Stimulated activated CD4-positive, alpha-beta T cell treated with anti-CD3 and anti-CD28 coated beads, Interleukin-2, amount 100 ng/mL, for 4 hours (primary cell): ENCODE measurements at regions not wholly inside any gene's neighbourhood (a gene's known extent, or its start where the extent isn't known, plus 50 kb on each side); places are given as distances from the start of the nearest gene placed in this dataset.
"Not testable (repeated sequence)": the region's sequence is repeated elsewhere in the genome, so short reads cannot be mapped to it uniquely, and the experiment has no call there.

Source experiments
- DNase-seq: peaks from one replicate; pipeline ENCODE4 v3.0.0-alpha.2; 2020; ENCODE audit warnings: low read depth

DNA sequence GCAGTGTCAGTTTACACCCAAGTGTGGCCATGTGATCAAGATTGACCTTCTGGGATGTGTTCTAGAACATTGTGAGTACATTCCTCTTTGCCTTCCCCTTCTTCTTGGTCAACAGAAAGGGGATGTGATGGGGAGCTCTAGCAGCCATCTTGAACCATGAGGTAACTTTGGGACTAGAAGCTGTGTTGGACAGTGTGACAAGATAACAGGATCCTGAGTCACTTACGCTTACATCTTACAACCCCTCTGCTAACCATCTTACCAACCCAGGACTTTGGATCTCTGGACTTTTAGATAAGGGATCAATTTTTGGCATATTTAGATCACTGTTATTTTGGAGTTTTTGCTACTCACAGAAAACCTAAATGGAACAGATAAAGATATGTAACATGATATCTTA lies 625.6 kb downstream of the BCOR start:
- DNase-seq: no peak

DNA sequence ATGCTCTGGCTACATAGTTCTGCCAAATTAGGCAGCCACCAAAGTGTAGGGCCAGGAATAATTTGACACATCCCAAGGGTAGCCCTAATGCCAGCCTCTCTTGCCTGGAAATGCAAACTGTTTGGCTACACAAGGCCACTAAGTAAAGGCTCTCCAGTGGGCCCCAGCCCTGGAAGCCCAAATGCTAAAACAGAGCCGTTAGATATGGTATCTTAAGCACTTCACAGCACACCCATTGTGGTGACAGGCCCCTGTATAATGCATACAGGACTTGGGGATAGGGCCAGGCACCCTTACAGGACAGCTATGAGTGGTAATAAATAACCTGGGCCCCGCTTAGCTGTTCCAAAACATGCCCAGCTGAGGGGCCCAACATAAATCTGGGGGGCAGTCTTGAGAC lies 623.9 kb downstream of the BCOR start:
- no peak for DNase-seq

GRCh38 chrX:39475372-39475771 lies 622.4 kb downstream of the BCOR start:
- no peak for DNase-seq

- no peak for DNase-seq
Observed at GRCh38 chrX:39476604-39477021, 621.1 kb downstream of the BCOR start.

DNA sequence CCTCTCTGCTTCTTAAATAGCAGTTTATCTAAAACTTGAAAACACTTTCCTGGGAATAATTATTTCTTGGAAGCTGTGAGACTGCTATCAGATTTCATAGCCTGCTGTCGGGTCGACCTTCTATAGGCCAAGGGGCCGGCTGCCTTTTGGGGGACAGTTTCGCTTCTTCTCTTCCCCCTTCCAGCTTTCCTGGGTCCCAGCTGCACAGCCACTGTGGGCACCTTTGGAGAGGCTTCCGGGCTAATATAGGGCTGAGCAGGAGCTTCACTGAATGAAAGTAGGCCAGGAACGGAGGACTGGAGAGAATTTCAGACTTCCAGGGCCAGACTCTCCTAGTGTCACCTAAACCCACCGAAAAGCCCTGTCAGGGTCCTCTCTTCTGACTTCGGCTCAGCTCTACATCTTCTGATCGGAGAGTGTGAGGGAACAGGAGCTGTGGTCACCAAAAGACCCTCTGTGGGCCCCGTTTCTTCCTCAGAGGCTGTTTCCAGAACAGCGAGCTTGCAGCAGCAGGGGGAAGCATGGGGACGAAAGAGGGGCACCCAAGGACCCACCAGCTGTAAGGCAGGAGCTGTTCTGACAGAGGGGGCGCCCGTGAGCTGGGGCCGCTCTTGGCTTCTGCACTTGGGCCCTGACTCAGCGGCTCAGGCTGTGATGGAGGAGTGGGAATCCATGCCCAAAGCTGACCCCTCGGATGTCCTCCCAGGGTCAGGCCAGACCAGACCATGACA lies 620.6 kb downstream of the BCOR start:
- DNase-seq: no peak

DNA sequence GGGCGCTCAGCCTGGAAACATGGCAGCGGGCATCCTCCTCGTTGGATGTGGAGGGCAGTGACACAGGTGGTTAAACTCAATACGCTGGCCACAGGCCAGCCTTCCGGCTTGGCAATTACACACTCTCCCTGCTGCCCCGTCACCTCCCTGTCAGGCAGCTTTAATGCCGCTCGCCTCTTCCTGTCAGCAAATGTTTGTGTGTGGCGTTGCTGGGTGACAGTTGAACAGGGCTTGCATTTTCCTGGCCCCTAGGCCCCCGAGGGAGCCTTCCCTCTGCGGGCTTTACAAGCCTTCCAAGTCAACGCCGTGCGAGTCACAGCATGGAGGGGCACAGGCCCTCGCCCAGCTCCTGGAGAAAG lies 620.0 kb downstream of the BCOR start:
- no peak for DNase-seq

DNA sequence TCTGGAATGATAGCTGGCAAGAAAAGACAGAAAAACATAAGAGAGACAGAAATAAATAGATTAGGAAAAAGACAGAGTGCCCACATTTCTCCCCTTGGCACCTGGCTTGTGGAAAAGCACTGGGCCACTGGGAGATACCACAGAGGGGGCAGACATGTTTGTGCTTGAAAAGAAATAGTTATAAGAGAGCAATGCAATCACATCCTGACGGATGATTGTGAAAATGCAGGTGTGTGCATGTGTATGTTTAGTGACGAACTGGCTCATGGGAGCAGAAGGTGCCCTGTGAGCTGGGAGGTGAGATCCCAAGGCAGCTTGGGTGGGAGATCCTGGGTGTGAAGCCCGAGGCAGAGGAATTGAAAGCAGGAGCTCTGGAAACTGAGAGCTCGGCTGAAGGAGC lies 617.9 kb downstream of the BCOR start:
- no peak for DNase-seq

GRCh38 chrX:39480963-39481362 lies 616.8 kb downstream of the BCOR start:
- DNase-seq: no peak

- no peak for DNase-seq
Observed at GRCh38 chrX:39481621-39482020, 616.1 kb downstream of the BCOR start.

DNA sequence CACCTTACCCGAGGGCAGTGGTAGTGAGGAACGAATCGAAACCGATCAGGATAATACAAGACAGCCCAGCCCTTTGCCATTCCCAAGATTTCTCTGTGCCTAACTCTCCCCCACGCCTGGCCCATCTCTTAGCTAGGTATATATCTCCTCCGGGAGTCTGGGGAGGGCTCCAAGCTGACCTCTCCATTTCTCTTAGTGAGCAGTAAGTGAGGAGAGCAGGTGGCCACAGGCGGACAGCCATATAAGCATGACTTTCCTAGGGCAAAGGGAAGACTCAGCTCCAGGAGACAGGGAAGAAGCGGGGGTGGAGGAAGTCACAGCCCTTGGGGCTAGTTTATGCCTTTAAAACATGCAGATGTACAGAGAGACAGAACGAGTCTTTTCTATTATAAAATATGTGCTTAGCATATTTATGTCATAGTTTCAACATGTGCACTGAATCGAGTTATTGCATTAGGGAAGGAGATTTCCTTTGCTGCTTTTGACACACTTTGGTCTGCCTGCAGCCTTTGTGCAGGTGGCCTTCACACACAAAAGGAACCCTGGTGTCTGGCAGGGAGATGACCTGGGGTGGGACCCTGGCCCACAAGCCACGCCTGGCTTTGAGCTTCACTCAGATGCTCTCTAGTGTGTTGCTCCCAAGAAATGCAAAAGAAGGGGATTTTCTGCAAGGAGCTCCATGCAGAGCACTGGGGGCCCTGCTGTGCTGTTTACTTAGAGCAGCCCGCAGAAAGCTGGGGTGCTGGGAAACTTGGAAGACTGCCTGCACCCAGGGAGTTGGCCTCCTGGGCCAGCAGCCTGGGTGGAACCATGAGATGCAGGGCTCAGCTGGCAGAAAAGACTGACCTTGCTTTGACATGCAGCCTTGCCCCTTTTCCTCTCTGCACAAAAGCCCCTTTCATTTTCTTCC lies 613.3 kb downstream of the BCOR start:
- no peak for DNase-seq

DNA sequence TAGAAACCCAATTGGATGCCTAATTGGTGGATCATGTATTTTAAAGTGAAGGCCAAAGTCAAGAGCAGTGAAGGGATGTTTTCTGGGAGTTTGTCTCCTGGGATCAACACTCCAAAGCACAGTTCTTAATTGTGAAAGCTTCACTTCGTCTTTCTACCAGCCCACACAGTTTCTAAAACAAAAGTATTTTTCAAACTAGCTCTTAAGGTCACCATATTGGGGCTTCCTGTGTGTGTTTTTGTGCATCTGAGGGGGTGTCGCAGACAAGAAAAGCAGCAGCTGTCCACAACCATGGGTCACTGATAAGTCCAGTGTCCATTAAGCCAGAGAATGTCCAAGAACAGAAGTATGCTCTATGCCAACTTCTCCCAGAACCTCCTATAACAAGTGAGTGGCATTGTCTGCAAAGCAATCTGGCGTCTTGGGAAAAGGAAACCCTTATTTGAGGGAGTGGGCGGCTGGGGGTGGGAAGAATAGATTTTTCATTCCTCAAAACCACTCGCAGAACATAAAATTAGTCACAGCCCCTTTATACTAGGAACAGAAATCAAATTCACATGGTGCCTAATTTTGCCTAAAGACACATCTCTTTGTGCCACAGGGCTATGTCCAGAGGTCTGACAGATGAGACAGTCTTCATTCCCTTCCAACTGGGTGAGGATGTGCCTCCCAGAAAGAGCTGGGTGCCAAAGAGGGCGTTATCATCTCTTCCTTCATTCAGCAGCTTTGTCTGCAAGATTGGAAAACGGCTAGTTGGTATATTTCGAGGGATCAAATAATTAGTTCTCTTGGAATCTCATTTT lies 610.4 kb downstream of the BCOR start:
- no peak for DNase-seq

GRCh38 chrX:39487969-39488330 lies 609.8 kb downstream of the BCOR start:
- DNase-seq: no peak

GRCh38 chrX:39491548-39492297 lies 606.0 kb downstream of the BCOR start:
- DNase-seq: peak; percentile 61

GRCh38 chrX:39492497-39493162 lies 605.1 kb downstream of the BCOR start:
- no peak for DNase-seq

DNA sequence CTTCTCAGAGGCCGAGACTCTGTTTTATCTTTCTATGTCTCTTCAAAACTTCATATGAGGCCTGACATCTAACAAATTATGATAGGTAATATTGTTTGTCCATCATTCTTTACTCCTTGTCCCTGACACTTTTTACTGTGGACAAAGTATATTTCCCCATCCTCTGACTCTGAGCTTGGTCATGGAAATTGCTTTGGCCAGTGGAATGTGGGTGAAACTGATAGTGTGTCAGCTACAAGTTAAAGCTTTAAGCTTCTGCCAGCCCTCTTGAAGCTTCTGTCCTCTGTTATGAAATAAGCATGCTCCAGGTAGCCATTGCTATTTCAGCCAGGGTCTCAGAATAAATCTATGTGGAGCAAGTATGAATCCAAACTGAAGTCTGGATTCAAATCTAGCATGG lies 604.6 kb downstream of the BCOR start:
- DNase-seq: no peak

DNA sequence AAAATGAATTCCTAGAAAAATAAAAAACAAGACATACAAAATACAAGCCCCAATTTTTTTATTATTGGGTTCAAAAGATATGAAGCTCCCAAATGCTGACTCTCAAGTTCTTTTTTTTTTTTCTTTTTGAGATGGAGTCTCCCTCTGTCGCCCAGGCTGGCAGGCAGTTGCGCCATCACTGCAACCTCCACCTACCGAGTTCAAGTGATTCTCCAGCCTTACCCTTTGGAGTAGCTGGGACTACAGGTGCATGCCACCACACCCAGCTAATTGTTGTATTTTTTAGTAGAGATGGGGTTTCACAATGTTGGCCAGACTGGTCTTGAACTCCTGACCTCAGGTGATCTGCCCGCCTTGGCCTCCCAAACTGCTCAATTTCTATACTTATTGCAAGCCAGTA lies 600.6 kb downstream of the BCOR start:
- DNase-seq: not testable (repeated sequence)

DNA sequence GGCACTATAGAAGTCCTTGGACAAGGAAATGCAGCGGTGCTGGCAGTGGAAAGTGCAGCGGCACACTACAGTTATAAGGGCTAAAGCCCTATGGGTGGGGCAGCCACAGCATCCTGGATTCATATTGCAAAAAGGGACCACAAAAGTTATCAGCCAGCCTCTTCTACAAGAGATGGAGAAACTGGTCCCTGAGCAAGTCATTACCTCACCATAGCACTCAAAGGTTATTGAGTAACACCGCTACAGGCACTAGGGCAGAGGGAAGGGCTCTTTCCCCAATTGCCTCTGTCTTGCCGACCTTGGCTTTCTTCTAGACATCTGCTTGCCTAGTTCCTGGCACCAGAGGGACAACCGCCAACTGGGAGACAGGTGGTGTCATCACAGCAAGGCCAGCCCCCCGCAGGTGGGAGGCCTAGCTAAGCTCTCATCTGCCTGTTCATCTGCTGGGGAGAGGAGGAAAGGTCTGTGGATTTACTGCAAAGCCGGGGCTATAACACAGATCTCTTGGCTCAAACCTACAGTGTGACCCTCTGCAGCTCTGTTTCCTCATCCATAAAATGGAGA lies 600.0 kb downstream of the BCOR start:
- DNase-seq: no peak

- DNase-seq: no peak
Observed at GRCh38 chrX:39499996-39500395, 597.8 kb downstream of the BCOR start.

DNA sequence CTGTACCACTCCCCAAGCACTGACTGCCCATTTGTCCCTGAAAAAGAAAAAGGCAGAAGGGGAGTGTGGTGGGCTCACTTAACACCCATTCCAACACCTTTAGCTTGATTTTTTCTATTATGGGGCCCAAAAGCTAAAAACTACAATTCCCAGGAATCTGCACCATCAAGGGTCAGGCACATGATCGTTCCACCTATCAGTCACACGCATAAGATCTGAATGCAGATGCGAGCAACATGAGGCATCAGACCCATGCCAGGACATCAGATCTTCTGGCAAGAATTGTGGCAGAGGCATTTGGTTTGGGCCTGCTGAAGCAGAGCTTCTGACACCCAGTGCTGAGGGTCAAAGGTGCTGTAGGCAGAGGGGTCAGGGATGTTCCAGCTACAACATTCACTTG lies 595.9 kb downstream of the BCOR start:
- DNase-seq: no peak

- DNase-seq: no peak
Observed at GRCh38 chrX:39502486-39502885, 595.3 kb downstream of the BCOR start.

GRCh38 chrX:39504227-39504626 lies 593.5 kb downstream of the BCOR start:
- DNase-seq: no peak
